ENCODE measurements at regions not wholly inside any gene's neighbourhood (a gene's known extent, or its start where the extent isn't known, plus 50 kb on each side); places are given as distances from the start of the nearest gene placed in this dataset.
A peak's percentile ranks its signal among the peaks of the same experiment; 100 is the strongest.
"Not testable (repeated sequence)": the region's sequence is repeated elsewhere in the genome, so short reads cannot be mapped to it uniquely, and the experiment has no call there.

GRCh38 chr1:193408782-193409293 is 222.4 kb upstream of the B3GALT2 start:
- no peak for DNase-seq

GRCh38 chr1:193406901-193407300 is 220.5 kb upstream of the B3GALT2 start:
- peak; percentile 35 for DNase-seq

- DNase-seq: no peak
These were observed 217.8 kb upstream of the B3GALT2 start for GRCh38 chr1:193404236-193404635.

- no peak for DNase-seq
These were observed 216.6 kb upstream of the B3GALT2 start for GRCh38 chr1:193402977-193403376.

GRCh38 chr1:193402037-193402436 is 215.6 kb upstream of the B3GALT2 start:
- no peak for DNase-seq

- no peak for DNase-seq
These were observed 207.9 kb upstream of the B3GALT2 start for GRCh38 chr1:193394336-193394735.

- DNase-seq: no peak
These were observed 206.3 kb upstream of the B3GALT2 start for GRCh38 chr1:193392686-193393085.

- DNase-seq: no peak
These were observed 202.3 kb upstream of the B3GALT2 start for GRCh38 chr1:193388683-193389082.

GRCh38 chr1:193388165-193388564 is 201.8 kb upstream of the B3GALT2 start:
- no peak for DNase-seq

GRCh38 chr1:193387406-193387805 is 201.0 kb upstream of the B3GALT2 start:
- DNase-seq: no peak

GRCh38 chr1:193378451-193378850 is 192.0 kb upstream of the B3GALT2 start:
- not testable (repeated sequence) for DNase-seq

- DNase-seq: no peak
These were observed 191.1 kb upstream of the B3GALT2 start for GRCh38 chr1:193377472-193377871.

- DNase-seq: no peak
These were observed 186.1 kb upstream of the B3GALT2 start for GRCh38 chr1:193372553-193372952.

- no peak for DNase-seq
These were observed 181.9 kb upstream of the B3GALT2 start for GRCh38 chr1:193368302-193368701.

GRCh38 chr1:193367863-193368262 is 181.4 kb upstream of the B3GALT2 start:
- DNase-seq: no peak

GRCh38 chr1:193366764-193367507 is 180.5 kb upstream of the B3GALT2 start:
- DNase-seq: no peak

GRCh38 chr1:193365966-193366365 is 179.6 kb upstream of the B3GALT2 start:
- DNase-seq: no peak

- DNase-seq: no peak
These were observed 173.2 kb upstream of the B3GALT2 start for GRCh38 chr1:193359631-193360030.

GRCh38 chr1:193358419-193358818 is 172.0 kb upstream of the B3GALT2 start:
- no peak for DNase-seq

GRCh38 chr1:193356249-193356648 is 169.8 kb upstream of the B3GALT2 start:
- no peak for DNase-seq

- no peak for DNase-seq
These were observed 169.2 kb upstream of the B3GALT2 start for GRCh38 chr1:193355626-193356025.

GRCh38 chr1:193355178-193355577 is 168.8 kb upstream of the B3GALT2 start:
- no peak for DNase-seq

GRCh38 chr1:193348769-193349535 is 162.5 kb upstream of the B3GALT2 start:
- DNase-seq: no peak

GRCh38 chr1:193348091-193348768 is 161.8 kb upstream of the B3GALT2 start:
- DNase-seq: no peak
